H1 (cell line): ENCODE measurements at regions not wholly inside any gene's neighbourhood (a gene's known extent, or its start where the extent isn't known, plus 50 kb on each side); places are given as distances from the start of the nearest gene placed in this dataset.

ENCODE experiments used
- CHD1 ChIP-seq: IDR thresholded peaks from 2 replicates; pipeline ENCODE4 v1.6.1; 2012; ENCODE audit warnings: low read depth, low read length, improper control_type of control experiment
- CREB1 ChIP-seq: IDR thresholded peaks from 2 replicates; pipeline ENCODE4 v1.6.1; 2012; ENCODE audit warnings: inconsistent platforms
- EP300 ChIP-seq, 2 experiments: IDR thresholded peaks; 1 replicate in 1 of 2; 2 replicates in 1 of 2; pipeline ENCODE4 v1.6.1; 2011 to 2012; ENCODE audit warnings: low read depth in 2 of 2, low read length in 2 of 2, mild to moderate bottlenecking in 2 of 2, borderline replicate concordance in 1 of 2, inconsistent platforms in 1 of 2, moderate library complexity in 1 of 2
- EZH2 ChIP-seq: fragments of 200-600 bp; sonication (generic); IDR thresholded peaks from 2 replicates; pipeline ENCODE4 v1.7.1; 2012; ENCODE audit warnings: low read depth, mild to moderate bottlenecking, moderate library complexity, low read length, inconsistent platforms; ENCODE audit not compliant: severe bottlenecking
- GABPA ChIP-seq: IDR thresholded peaks from 2 replicates; pipeline ENCODE4 v1.6.1; 2011; ENCODE audit warnings: mild to moderate bottlenecking, low read length, moderate library complexity, borderline replicate concordance; ENCODE audit not compliant: insufficient read depth
- HDAC2 ChIP-seq, 2 experiments: fragments of 300-600 bp in 1 of 2; sonication (generic) in 1 of 2; IDR thresholded peaks; 2 replicates each; pipeline ENCODE4 v1.6.1; 2011 to 2012; ENCODE audit warnings: low read depth in 2 of 2, low read length in 2 of 2, mild to moderate bottlenecking in 2 of 2, moderate library complexity in 2 of 2, borderline replicate concordance in 1 of 2, inconsistent platforms in 1 of 2
- MAFK ChIP-seq: IDR thresholded peaks from 2 replicates; pipeline ENCODE4 v1.6.1; 2012; ENCODE audit warnings: low read depth, mild to moderate bottlenecking, improper control_type of control experiment, low read length
- POLR2A ChIP-seq, 2 experiments: IDR thresholded peaks; 1 replicate in 1 of 2; 2 replicates in 1 of 2; pipeline ENCODE4 v1.6.1; 2011; ENCODE audit warnings: low read depth in 2 of 2, low read length in 2 of 2, mild to moderate bottlenecking in 2 of 2; ENCODE audit errors: control extremely low read depth in 1 of 2
- POLR2AphosphoS5 ChIP-seq: IDR thresholded peaks from 2 replicates; pipeline ENCODE4 v1.6.1; 2011; ENCODE audit warnings: low read depth, low read length
- RAD21 ChIP-seq, 2 experiments: IDR thresholded peaks in 1 of 2; conservative IDR thresholded peaks in 1 of 2; 2 replicates each; pipeline ENCODE4 v1.6.1; 2011; ENCODE audit warnings: low read depth in 2 of 2, low read length in 2 of 2, improper control_type of control experiment in 1 of 2, inconsistent platforms in 1 of 2, mild to moderate bottlenecking in 1 of 2, moderate library complexity in 1 of 2
- TAF1 ChIP-seq: IDR thresholded peaks from 2 replicates; pipeline ENCODE4 v1.6.1; 2011; ENCODE audit warnings: mild to moderate bottlenecking, low read depth, low read length
- TF ChIP-seq, protein P1 (sequence below), 3 experiments: IDR thresholded peaks; 1 replicate in 2 of 3; 2 replicates in 1 of 3; pipeline versions ENCODE4 v1.5.1 to v1.6.1; 2011; ENCODE audit warnings: low read length in 3 of 3, mild to moderate bottlenecking in 3 of 3, inconsistent platforms in 2 of 3, low read depth in 1 of 3, moderate library complexity in 1 of 3; ENCODE audit not compliant: insufficient read depth in 1 of 3; ENCODE audit errors: control extremely low read depth in 1 of 3
- TF ChIP-seq, protein P2 (sequence below): IDR thresholded peaks from 2 replicates; pipeline ENCODE4 v1.6.1; 2012; ENCODE audit warnings: inconsistent platforms

DNA sequence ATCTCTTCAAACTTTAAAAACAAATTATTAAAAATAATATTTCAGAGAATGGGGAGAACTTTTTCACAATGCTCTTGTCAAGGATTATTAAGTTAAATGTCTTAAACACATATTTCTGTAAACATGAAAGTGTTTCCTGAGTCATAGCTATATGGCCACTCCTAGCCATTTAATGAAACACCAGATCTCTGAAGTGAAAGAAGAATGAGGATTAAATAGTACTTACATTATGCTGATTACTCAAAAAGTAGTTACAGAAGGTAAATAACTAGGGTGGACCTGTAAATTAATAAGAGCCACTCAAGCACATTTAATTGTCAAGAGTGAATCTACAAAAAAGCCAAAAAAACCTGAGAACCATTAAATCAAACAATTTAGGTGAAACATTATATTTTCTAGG, 57.6 kb upstream of the GALNT7 start:
- TF ChIP-seq, protein P1, sequence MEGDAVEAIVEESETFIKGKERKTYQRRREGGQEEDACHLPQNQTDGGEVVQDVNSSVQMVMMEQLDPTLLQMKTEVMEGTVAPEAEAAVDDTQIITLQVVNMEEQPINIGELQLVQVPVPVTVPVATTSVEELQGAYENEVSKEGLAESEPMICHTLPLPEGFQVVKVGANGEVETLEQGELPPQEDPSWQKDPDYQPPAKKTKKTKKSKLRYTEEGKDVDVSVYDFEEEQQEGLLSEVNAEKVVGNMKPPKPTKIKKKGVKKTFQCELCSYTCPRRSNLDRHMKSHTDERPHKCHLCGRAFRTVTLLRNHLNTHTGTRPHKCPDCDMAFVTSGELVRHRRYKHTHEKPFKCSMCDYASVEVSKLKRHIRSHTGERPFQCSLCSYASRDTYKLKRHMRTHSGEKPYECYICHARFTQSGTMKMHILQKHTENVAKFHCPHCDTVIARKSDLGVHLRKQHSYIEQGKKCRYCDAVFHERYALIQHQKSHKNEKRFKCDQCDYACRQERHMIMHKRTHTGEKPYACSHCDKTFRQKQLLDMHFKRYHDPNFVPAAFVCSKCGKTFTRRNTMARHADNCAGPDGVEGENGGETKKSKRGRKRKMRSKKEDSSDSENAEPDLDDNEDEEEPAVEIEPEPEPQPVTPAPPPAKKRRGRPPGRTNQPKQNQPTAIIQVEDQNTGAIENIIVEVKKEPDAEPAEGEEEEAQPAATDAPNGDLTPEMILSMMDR (IDR thresholded peaks at IDR 0.05; ENCODE audit: control extremely low read depth in 1 of 3, insufficient read depth in 1 of 3, low read depth in 1 of 3, low read length in 3 of 3): no peak
- no peak for TF ChIP-seq HDAC2 (IDR thresholded peaks at IDR 0.05; ENCODE audit: borderline replicate concordance in 1 of 2, low read depth in 2 of 2, low read length in 2 of 2)
- TF ChIP-seq POLR2AphosphoS5: no peak
- TF ChIP-seq MAFK: no peak
- no peak for TF ChIP-seq RAD21 (IDR thresholded peaks at IDR 0.05 in 1 of 2, conservative IDR thresholded peaks at IDR 0.05 in 1 of 2; ENCODE audit: low read depth in 2 of 2, low read length in 2 of 2)
- no peak for TF ChIP-seq EP300 (IDR thresholded peaks at IDR 0.05; ENCODE audit: borderline replicate concordance in 1 of 2, low read depth in 2 of 2, low read length in 2 of 2)
- no peak for TF ChIP-seq GABPA
- no peak for TF ChIP-seq CREB1
- TF ChIP-seq, protein P2, sequence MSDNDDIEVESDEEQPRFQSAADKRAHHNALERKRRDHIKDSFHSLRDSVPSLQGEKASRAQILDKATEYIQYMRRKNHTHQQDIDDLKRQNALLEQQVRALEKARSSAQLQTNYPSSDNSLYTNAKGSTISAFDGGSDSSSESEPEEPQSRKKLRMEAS: no peak
- TF ChIP-seq EZH2: no peak
- no peak for TF ChIP-seq TAF1
- no peak for TF ChIP-seq POLR2A (IDR thresholded peaks at IDR 0.05; ENCODE audit: control extremely low read depth in 1 of 2, low read depth in 2 of 2, low read length in 2 of 2)
- no peak for TF ChIP-seq CHD1
